Gastrocnemius medialis (tissue), 4 donors: ENCODE measurements at regions not wholly inside any gene's neighbourhood (a gene's known extent, or its start where the extent isn't known, plus 50 kb on each side); places are given as distances from the start of the nearest gene placed in this dataset.

ENCODE experiments used
- CTCF ChIP-seq, 5 experiments: fragments of 450-650 bp in 3 of 5; fragments of 200-600 bp in 2 of 5; sonication (generic) in 2 of 5; IDR thresholded peaks in 4 of 5; conservative IDR thresholded peaks in 1 of 5; 1 replicate in 4 of 5; 2 replicates in 1 of 5; pipeline ENCODE4 v1.5.1; 2016 to 2019; ENCODE audit warnings: antibody characterized with exemption in 5 of 5, mild to moderate bottlenecking in 3 of 5, moderate library complexity in 3 of 5
- POLR2A ChIP-seq, 2 donors: fragments of 450-650 bp; IDR thresholded peaks; one replicate each; pipeline ENCODE4 v1.6.1; 2017; ENCODE audit warnings: antibody characterized with exemption in 2 of 2, mild to moderate bottlenecking in 2 of 2, moderate library complexity in 2 of 2

- TF ChIP-seq CTCF (IDR thresholded peaks at IDR 0.05 in 4 of 5, conservative IDR thresholded peaks at IDR 0.05 in 1 of 5) (no peak), POLR2A (IDR thresholded peaks at IDR 0.05) (no peak)
Observed at GRCh38 chr7:19327018-19327417, 181.8 kb upstream of the FERD3L start.
